ENCODE measurements at regions not wholly inside any gene's neighbourhood (a gene's known extent, or its start where the extent isn't known, plus 50 kb on each side); places are given as distances from the start of the nearest gene placed in this dataset.

- WGBS, 2 experiments (ENCODE audit: extremely low coverage in 1 of 2, insufficient coverage in 1 of 2, insufficient read length in 1 of 2, insufficient replicate concordance in 2 of 2, low coverage in 1 of 2, low lambda C conversion rate in 2 of 2, missing lambda C conversion rate in 1 of 2) = 100% methylated on average over 1 of the region's 1 CpG; no CpG with 5 or more reads in 1 of the 2 experiments
- H2AK5ac ChIP-seq (ENCODE audit: low read depth, low read length) = no peak overlapping the region
- no peak overlapping the region for H3K27ac ChIP-seq (ENCODE audit: low read depth, low read length)
- H2BK5ac ChIP-seq (ENCODE audit: low read depth, low read length) = no peak overlapping the region
- no peak overlapping the region for H3K18ac ChIP-seq (ENCODE audit: extremely low read depth, low read length)
- H2BK20ac ChIP-seq (ENCODE audit: low read length) = no peak overlapping the region
- H2AFZ ChIP-seq (ENCODE audit: low read length) = no peak overlapping the region
- no peak for DNase-seq (ENCODE audit: low read depth in 1 of 2, low spot score in 2 of 2)
- no peak for FAIRE-seq
- no peak overlapping the region for H2BK120ac ChIP-seq (replicated peaks; ENCODE audit: low read depth, low read length)
- H3K4ac ChIP-seq (replicated peaks; ENCODE audit: insufficient read length, low read depth, low read length) = no peak overlapping the region
- no peak overlapping the region for H4K5ac ChIP-seq (ENCODE audit: insufficient read length, low read depth, low read length)
- H3K36me3 ChIP-seq (ENCODE audit: control insufficient read depth in 2 of 4, insufficient read depth in 4 of 4, low read length in 3 of 4) = no peaks in the 10 kb centered on the region
- no peaks in the 10 kb centered on the region for H3K79me1 ChIP-seq (ENCODE audit: low read depth, low read length)
- H3K23me2 ChIP-seq (ENCODE audit: low read depth, low read length) = no peaks in the 10 kb centered on the region
- no peak overlapping the region for H2BK12ac ChIP-seq (ENCODE audit: low read depth, low read length)
- H4K8ac ChIP-seq (ENCODE audit: extremely low read depth, insufficient read depth, low read length) = no peak overlapping the region
- no peak overlapping the region for H3K9ac ChIP-seq (replicated peaks in 1 of 4; ENCODE audit: extremely low read depth in 1 of 4, low read depth in 3 of 4, low read length in 3 of 4)
- H3K4me2 ChIP-seq (ENCODE audit: insufficient read depth in 1 of 2, low read depth in 2 of 2, low read length in 2 of 2) = no peak overlapping the region
- CTCF ChIA-PET (ENCODE audit: partially characterized antibody) = interaction anchor here (0.6 to 2.4 kb wide), 11 partner anchors 10 to 638 kb away, joined by 3 to 7 read pairs (median 3); no protein-coding TSS in a partner anchor
- no peaks in the 10 kb centered on the region for H3K9me3 ChIP-seq (ENCODE audit: insufficient read depth in 2 of 2, low read depth in 1 of 2, low read length in 1 of 2)
- H4K20me1 ChIP-seq (replicated peaks in 1 of 2; ENCODE audit: control insufficient read depth in 1 of 2, insufficient read depth in 2 of 2, low read length in 2 of 2) = no peaks in the 10 kb centered on the region
- H2BK15ac ChIP-seq (ENCODE audit: low read length) = no peak overlapping the region
- H3K14ac ChIP-seq (ENCODE audit: insufficient read length) = no peak overlapping the region
- POLR2A ChIA-PET (ENCODE audit: partially characterized antibody) = no interaction called here
- H3K23ac ChIP-seq (ENCODE audit: insufficient read length) = no peak overlapping the region
- TF ChIP-seq KDM1A (IDR thresholded peaks at IDR 0.05; ENCODE audit: borderline replicate concordance, low read length) (no peak), BCL11A (IDR thresholded peaks at IDR 0.05; ENCODE audit: low read depth in 2 of 2, low read length in 2 of 2) (no peak)
- H3K79me2 ChIP-seq (ENCODE audit: control insufficient read depth in 1 of 2, insufficient read depth in 2 of 2, low read length in 2 of 2) = no peaks in the 10 kb centered on the region
- no peak overlapping the region for H3K4me3 ChIP-seq (ENCODE audit: extremely low read depth in 1 of 4, insufficient read depth in 2 of 4, low read depth in 3 of 4, low read length in 4 of 4)
- H3K4me1 ChIP-seq (replicated peaks in 1 of 4; ENCODE audit: control insufficient read depth in 3 of 4, insufficient read depth in 4 of 4, low read length in 3 of 4) = no peaks in the 10 kb centered on the region
- no peak overlapping the region for H3K56ac ChIP-seq (replicated peaks; ENCODE audit: insufficient read length, low read depth, low read length)
- H4K91ac ChIP-seq (replicated peaks; ENCODE audit: insufficient read length, low read length) = no peak overlapping the region
- no peaks in the 10 kb centered on the region for H3K27me3 ChIP-seq (replicated peaks in 1 of 4; ENCODE audit: control insufficient read depth in 3 of 4, extremely low read depth in 1 of 4, insufficient read depth in 3 of 4, low read length in 3 of 4)
Measured at GRCh38 chr4:14254926-14255325, 627.4 kb upstream of the BOD1L1 start.

All from H1 (cell line).